ENCODE measurements at regions not wholly inside any gene's neighbourhood (a gene's known extent, or its start where the extent isn't known, plus 50 kb on each side); places are given as distances from the start of the nearest gene placed in this dataset.

- TF ChIP-seq REST (IDR thresholded peaks at IDR 0.05; ENCODE audit: insufficient read depth in 1 of 2, low read depth in 2 of 2, low read length in 1 of 2) (no peak), CTCF (IDR thresholded peaks at IDR 0.05) (no peak), POLR2AphosphoS5 (IDR thresholded peaks at IDR 0.05; ENCODE audit: low read depth, low read length) (no peak), TCF7L2 (IDR thresholded peaks at IDR 0.05; ENCODE audit: low read depth, low read length) (no peak), SIN3A (IDR thresholded peaks at IDR 0.05; ENCODE audit: borderline replicate concordance, insufficient read depth, low read depth, low read length) (no peak)
Measured at GRCh38 chr2:182642328-182642727, 73.7 kb upstream of the DNAJC10 start.

All from Panc1 (cell line).